HG03095 (cell line): ENCODE measurements at regions not wholly inside any gene's neighbourhood (a gene's known extent, or its start where the extent isn't known, plus 50 kb on each side); places are given as distances from the start of the nearest gene placed in this dataset.

Experiments used
- ATAC-seq: cut with Tn5 transposase; IDR thresholded peaks from one replicate; pipeline ENCODE4 v1.9.1; 2021; ENCODE audit warnings: moderate library complexity; ENCODE audit not compliant: unreplicated experiment

- ATAC-seq: no peak
Measured at GRCh38 chr2:60329225-60329624, 224.2 kb downstream of the BCL11A start.

GRCh38 chr2:60324536-60324935 is 228.9 kb downstream of the BCL11A start:
- ATAC-seq: no peak

- ATAC-seq: no peak
Measured at GRCh38 chr2:60321816-60322215, 231.6 kb downstream of the BCL11A start.

- ATAC-seq: no peak
Measured at GRCh38 chr2:60320724-60321123, 232.7 kb downstream of the BCL11A start.

- no peak for ATAC-seq
Measured at GRCh38 chr2:60319031-60319547, 234.4 kb downstream of the BCL11A start.

- ATAC-seq: no peak
Measured at GRCh38 chr2:60318544-60318943, 234.9 kb downstream of the BCL11A start.

- ATAC-seq: peak; percentile 74
Measured at GRCh38 chr2:60317844-60318243, 235.6 kb downstream of the BCL11A start.

- no peak for ATAC-seq
Measured at GRCh38 chr2:60317034-60317386, 236.4 kb downstream of the BCL11A start.

GRCh38 chr2:60316381-60317033 is 236.9 kb downstream of the BCL11A start:
- ATAC-seq: no peak

- no peak for ATAC-seq
Measured at GRCh38 chr2:60313470-60314172, 239.8 kb downstream of the BCL11A start.

- peak; percentile 80 for ATAC-seq
Measured at GRCh38 chr2:60312618-60313017, 240.8 kb downstream of the BCL11A start.

- peak; percentile 51 for ATAC-seq
Measured at GRCh38 chr2:60311524-60311923, 241.9 kb downstream of the BCL11A start.

- ATAC-seq: no peak
Measured at GRCh38 chr2:60309941-60310660, 243.4 kb downstream of the BCL11A start.

GRCh38 chr2:60309336-60309735 is 244.1 kb downstream of the BCL11A start:
- ATAC-seq: no peak

- ATAC-seq: no peak
Measured at GRCh38 chr2:60306267-60306861, 247.1 kb downstream of the BCL11A start.

GRCh38 chr2:60303680-60304079 is 249.8 kb downstream of the BCL11A start:
- no peak for ATAC-seq

- no peak for ATAC-seq
Measured at GRCh38 chr2:60302377-60303126, 250.9 kb downstream of the BCL11A start.

- no peak for ATAC-seq
Measured at GRCh38 chr2:60301726-60302125, 251.7 kb downstream of the BCL11A start.

- ATAC-seq: no peak
Measured at GRCh38 chr2:60299179-60299578, 254.3 kb downstream of the BCL11A start.

GRCh38 chr2:60298006-60298696 is 255.3 kb downstream of the BCL11A start:
- ATAC-seq: no peak
